Neural crest cell (in vitro differentiated cells): ENCODE measurements at regions not wholly inside any gene's neighbourhood (a gene's known extent, or its start where the extent isn't known, plus 50 kb on each side); places are given as distances from the start of the nearest gene placed in this dataset.
"Not testable (repeated sequence)": the region's sequence is repeated elsewhere in the genome, so short reads cannot be mapped to it uniquely, and the experiment has no call there.

Experiments
- DNase-seq: peaks from one replicate; pipeline ENCODE4 v3.0.0; 2021; ENCODE audit warnings: low read depth, mixed read lengths, low spot score
- H3K27ac Mint-ChIP-seq: one replicate; pipeline ENCODE4 v1.8.0; 2021; ENCODE audit warnings: mild to moderate bottlenecking, mixed read lengths; ENCODE audit not compliant: unreplicated experiment
- H3K27me3 Mint-ChIP-seq: 2 replicates; pipeline ENCODE4 v1.8.0; 2021; ENCODE audit warnings: low read depth, mild to moderate bottlenecking, mixed read lengths
- H3K36me3 Mint-ChIP-seq: 2 replicates; pipeline ENCODE4 v1.8.0; 2021; ENCODE audit warnings: low read depth, mild to moderate bottlenecking, mixed read lengths
- H3K4me1 Mint-ChIP-seq: 2 replicates; pipeline ENCODE4 v1.8.0; 2021; ENCODE audit warnings: mixed read lengths
- H3K4me3 Mint-ChIP-seq: one replicate; pipeline ENCODE4 v1.8.0; 2021; ENCODE audit warnings: mild to moderate bottlenecking, mixed read lengths
- H3K9me3 Mint-ChIP-seq: 2 replicates; pipeline ENCODE4 v1.8.0; 2021; ENCODE audit warnings: mixed read lengths
- TF ChIP-seq, protein P1 (sequence below): fragments of 200-600 bp; sonication (generic); conservative IDR thresholded peaks from 2 replicates; pipeline ENCODE4 v1.5.0; 2021; ENCODE audit warnings: antibody characterized with exemption, mild to moderate bottlenecking

DNA sequence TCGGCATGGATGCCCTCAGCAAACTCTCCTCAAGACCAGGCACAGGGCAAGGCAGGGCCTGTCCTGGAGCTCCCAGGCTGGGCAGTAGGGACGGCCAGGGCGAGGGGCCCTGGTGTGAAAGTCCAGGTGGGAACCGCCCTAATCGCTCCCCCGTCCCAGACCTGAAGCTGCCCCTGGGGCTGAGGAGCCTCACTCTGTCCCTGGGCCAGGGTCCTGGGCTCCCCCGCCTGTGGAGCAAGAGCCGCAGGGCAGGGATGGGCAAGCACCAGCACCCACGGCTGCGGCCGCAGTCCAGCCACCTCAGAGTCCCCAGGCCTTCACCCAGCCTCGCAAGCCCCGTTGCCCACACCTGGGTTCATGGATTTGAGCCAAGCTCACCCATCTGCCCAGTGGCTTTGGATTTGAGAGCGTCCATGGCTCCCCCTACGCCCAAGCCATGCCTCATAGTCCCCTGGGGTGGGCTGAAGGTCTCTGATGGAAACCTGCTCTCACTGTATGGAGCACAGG lies 102.4 kb upstream of the C14orf180 start:
- Mint-ChIP-seq H3K27ac (no peak overlapping the region), H3K36me3 (peaks cover under 1% of the 10 kb centered on the region), H3K9me3 (peaks cover 3% of the 10 kb centered on the region)

DNA sequence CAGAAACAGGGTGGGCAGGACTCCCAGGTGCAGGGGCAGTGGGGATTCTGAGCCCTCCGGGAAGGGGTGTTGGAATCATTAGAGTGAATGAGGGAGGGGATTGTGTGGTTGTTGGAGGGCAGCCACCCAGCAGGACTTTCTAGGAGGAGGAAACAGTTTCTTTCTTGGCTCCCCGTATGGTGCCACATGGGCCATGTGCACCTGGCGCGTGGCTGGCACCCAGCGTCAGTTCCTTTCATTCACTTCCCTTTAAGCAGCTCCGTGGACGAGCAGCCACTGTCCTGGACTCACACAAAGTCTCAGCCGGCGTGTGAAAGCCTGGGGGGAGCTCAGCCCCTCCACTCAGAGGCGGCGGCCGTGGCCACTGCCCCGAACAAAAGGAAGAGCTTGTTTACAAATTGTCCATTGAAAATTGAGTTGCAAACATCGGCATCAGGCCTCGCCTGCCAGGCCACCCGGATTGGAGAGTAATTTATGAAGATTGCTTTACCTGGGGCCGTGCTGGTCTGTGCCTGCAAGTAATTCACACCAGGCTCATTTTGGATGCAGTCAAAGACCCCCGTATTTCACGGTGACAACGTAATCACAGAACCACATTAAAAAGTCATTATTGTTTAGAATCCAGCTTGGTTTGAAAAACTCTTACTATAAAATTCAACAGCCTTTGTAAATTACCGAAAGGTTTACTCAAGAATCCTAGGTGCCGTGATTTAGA lies 101.7 kb upstream of the C14orf180 start:
- no peaks in the 10 kb centered on the region for H3K4me1 Mint-ChIP-seq
- peaks cover 5% of the 10 kb centered on the region for H3K27me3 Mint-ChIP-seq
- H3K9me3 Mint-ChIP-seq: peaks cover 5% of the 10 kb centered on the region
- H3K4me3 Mint-ChIP-seq: no peak overlapping the region
- TF ChIP-seq, protein P1, sequence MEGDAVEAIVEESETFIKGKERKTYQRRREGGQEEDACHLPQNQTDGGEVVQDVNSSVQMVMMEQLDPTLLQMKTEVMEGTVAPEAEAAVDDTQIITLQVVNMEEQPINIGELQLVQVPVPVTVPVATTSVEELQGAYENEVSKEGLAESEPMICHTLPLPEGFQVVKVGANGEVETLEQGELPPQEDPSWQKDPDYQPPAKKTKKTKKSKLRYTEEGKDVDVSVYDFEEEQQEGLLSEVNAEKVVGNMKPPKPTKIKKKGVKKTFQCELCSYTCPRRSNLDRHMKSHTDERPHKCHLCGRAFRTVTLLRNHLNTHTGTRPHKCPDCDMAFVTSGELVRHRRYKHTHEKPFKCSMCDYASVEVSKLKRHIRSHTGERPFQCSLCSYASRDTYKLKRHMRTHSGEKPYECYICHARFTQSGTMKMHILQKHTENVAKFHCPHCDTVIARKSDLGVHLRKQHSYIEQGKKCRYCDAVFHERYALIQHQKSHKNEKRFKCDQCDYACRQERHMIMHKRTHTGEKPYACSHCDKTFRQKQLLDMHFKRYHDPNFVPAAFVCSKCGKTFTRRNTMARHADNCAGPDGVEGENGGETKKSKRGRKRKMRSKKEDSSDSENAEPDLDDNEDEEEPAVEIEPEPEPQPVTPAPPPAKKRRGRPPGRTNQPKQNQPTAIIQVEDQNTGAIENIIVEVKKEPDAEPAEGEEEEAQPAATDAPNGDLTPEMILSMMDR: no peak
- no peaks in the 10 kb centered on the region for H3K36me3 Mint-ChIP-seq
- DNase-seq: no peak
- H3K27ac Mint-ChIP-seq: no peak overlapping the region

More for the DNA sequence above, 102.4 kb upstream of the C14orf180 start:
- peaks cover 3% of the 10 kb centered on the region for H3K27me3 Mint-ChIP-seq
- H3K4me3 Mint-ChIP-seq: no peak overlapping the region
- TF ChIP-seq, protein P1: no peak
- no peak for DNase-seq
- H3K4me1 Mint-ChIP-seq: no peaks in the 10 kb centered on the region

DNA sequence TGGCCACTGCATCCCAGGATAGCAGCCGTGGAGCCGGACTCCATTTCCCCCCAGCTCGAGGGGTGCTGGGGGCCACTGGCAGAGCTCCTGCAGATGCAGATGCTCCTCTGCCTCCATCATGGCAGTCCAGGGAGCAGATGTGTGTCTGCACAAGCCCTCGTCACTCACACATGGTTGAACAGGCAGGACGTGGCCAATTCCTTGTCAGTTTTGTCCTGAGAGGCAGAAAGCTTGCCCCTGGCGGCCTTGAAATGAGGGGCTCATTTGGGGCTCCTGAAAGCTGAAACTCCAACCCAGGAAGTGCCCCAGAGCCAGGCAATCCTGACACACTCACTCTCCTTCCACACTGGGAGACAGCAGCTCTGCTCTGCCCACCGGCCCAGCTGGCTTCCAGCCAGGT lies 100.9 kb upstream of the C14orf180 start:
- Mint-ChIP-seq H3K27ac (no peak overlapping the region), H3K9me3 (peaks cover 7% of the 10 kb centered on the region), H3K4me3 (no peak overlapping the region), H3K4me1 (no peaks in the 10 kb centered on the region), H3K36me3 (no peaks in the 10 kb centered on the region), H3K27me3 (peaks cover 13% of the 10 kb centered on the region)
- no peak for DNase-seq
- TF ChIP-seq, protein P1: no peak

DNA sequence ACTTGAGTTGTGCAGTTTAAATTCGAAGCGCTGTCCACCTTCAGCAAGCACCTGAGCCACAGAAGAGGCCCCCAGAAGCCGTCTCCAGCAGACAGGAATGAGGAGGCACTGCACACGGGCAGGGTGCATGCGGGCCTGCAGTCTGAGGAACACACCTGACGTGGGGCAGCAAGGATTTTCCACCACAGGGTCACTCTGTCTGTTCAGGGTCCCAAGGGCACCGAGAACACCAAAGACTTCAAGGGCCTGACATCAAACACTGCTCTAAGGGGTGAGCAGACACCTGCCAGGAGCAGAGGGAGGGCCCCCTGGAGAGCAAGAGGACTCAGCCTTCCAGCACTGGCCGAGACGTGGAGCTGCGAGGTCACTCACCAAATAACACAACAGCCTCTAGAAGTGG lies 99.7 kb upstream of the C14orf180 start:
- no peak for DNase-seq
- TF ChIP-seq, protein P1: no peak
- Mint-ChIP-seq H3K27ac (no peak overlapping the region), H3K36me3 (no peaks in the 10 kb centered on the region), H3K27me3 (peaks cover 26% of the 10 kb centered on the region), H3K4me1 (no peaks in the 10 kb centered on the region), H3K9me3 (peaks cover 7% of the 10 kb centered on the region), H3K4me3 (no peak overlapping the region)

DNA sequence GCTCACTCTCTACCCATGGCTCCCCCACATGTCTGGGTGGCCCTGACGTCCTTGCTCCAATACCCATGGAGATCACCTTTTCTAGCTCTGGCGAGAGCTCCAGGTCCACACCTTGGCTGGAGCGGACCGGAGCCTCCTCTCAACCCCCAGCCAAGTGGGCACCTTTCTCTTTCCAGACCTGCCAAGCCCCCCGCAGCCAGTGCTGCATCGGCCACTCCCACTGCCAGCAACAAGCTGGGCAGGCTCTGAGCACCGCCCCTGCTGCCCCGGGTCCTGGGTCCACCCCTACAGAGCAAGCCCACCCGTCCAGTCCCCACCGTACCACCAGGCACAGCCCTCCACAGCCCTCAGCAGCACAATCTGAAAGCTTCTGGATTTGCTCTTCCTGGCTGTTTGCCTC lies 98.2 kb upstream of the C14orf180 start:
- TF ChIP-seq, protein P1: no peak
- H3K4me3 Mint-ChIP-seq: no peak overlapping the region
- no peaks in the 10 kb centered on the region for H3K36me3 Mint-ChIP-seq
- no peak overlapping the region for H3K27ac Mint-ChIP-seq
- H3K4me1 Mint-ChIP-seq: no peaks in the 10 kb centered on the region
- DNase-seq: no peak
- H3K9me3 Mint-ChIP-seq: peaks cover 7% of the 10 kb centered on the region
- H3K27me3 Mint-ChIP-seq: peaks cover 33% of the 10 kb centered on the region

DNA sequence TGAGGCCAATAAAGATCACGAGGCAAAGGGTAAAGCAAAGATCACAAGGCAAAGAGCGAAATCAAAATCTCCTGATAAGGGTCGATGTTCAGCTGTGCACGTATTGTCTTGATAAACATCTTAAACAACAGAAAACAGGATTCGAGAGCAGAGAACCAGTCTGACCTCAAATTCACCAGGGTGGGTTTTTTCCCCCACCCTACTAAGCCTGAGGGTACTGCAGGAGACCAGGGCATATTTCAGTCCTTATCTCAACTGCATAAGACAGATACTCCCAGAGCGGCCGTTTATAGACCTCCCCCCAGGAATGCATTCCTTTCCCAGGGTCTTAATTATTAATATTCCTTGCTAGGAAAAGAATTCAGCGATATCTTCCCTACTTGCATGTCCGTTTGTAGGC lies 97.5 kb upstream of the C14orf180 start:
- H3K4me1 Mint-ChIP-seq, H3K4me3 Mint-ChIP-seq, H3K9me3 Mint-ChIP-seq, DNase-seq, H3K36me3 Mint-ChIP-seq, H3K27ac Mint-ChIP-seq: not testable (repeated sequence)
- H3K27me3 Mint-ChIP-seq: peaks cover 35% of the 10 kb centered on the region
